ENCODE measurements at regions not wholly inside any gene's neighbourhood (a gene's known extent, or its start where the extent isn't known, plus 50 kb on each side); places are given as distances from the start of the nearest gene placed in this dataset.

GRCh38 chr10:124346831-124347230 is 71.9 kb downstream of the OAT start:
- Histone ChIP-seq H3K9ac (ENCODE audit: low read depth in 1 of 3, low read length in 3 of 3) (no peak overlapping the region), H3K4me1 (ENCODE audit: control insufficient read depth in 3 of 3, insufficient read depth in 3 of 3, low read length in 3 of 3) (no peaks in the 10 kb centered on the region), H3K27ac (ENCODE audit: low read depth, low read length) (no peak overlapping the region), H3K27me3 (ENCODE audit: control insufficient read depth in 3 of 3, insufficient read depth in 3 of 3, low read length in 3 of 3) (no peaks in the 10 kb centered on the region), H3K4me3 (ENCODE audit: low read length in 3 of 3) (no peak overlapping the region), H3K9me3 (ENCODE audit: control insufficient read depth in 3 of 3, low read length in 3 of 3) (no peaks in the 10 kb centered on the region), H3K36me3 (ENCODE audit: control insufficient read depth in 3 of 3, insufficient read depth in 3 of 3, low read length in 3 of 3) (no peaks in the 10 kb centered on the region)

- Histone ChIP-seq H3K9ac (ENCODE audit: low read depth in 1 of 3, low read length in 3 of 3) (no peak overlapping the region), H3K27me3 (ENCODE audit: control insufficient read depth in 3 of 3, insufficient read depth in 3 of 3, low read length in 3 of 3) (no peaks in the 10 kb centered on the region)
Measured at GRCh38 chr10:124345521-124345920, 73.2 kb downstream of the OAT start.

GRCh38 chr10:124344931-124345330 is 73.8 kb downstream of the OAT start:
- H3K27me3 ChIP-seq (ENCODE audit: control insufficient read depth in 3 of 3, insufficient read depth in 3 of 3, low read length in 3 of 3): peaks cover 0 to 4% (median 0%) of the 10 kb centered on the region in 3 donors
- peaks cover 0 to 5% (median 0%) of the 10 kb centered on the region in 3 donors for H3K4me1 ChIP-seq (ENCODE audit: control insufficient read depth in 3 of 3, insufficient read depth in 3 of 3, low read length in 3 of 3)
- no peaks in the 10 kb centered on the region for H3K9me3 ChIP-seq (ENCODE audit: control insufficient read depth in 3 of 3, low read length in 3 of 3)
- no peak overlapping the region for H3K27ac ChIP-seq (ENCODE audit: low read depth, low read length)
- H3K36me3 ChIP-seq (ENCODE audit: control insufficient read depth in 3 of 3, insufficient read depth in 3 of 3, low read length in 3 of 3): no peaks in the 10 kb centered on the region
- H3K4me3 ChIP-seq (ENCODE audit: low read length in 3 of 3): no peak overlapping the region
- no peak overlapping the region for H3K9ac ChIP-seq (ENCODE audit: low read depth in 1 of 3, low read length in 3 of 3)

More at GRCh38 chr10:124345521-124345920, 73.2 kb downstream of the OAT start:
- Histone ChIP-seq H3K9me3 (ENCODE audit: control insufficient read depth in 3 of 3, low read length in 3 of 3) (no peaks in the 10 kb centered on the region), H3K4me1 (ENCODE audit: control insufficient read depth in 3 of 3, insufficient read depth in 3 of 3, low read length in 3 of 3) (peaks cover 0 to 5% (median 0%) of the 10 kb centered on the region in 3 donors), H3K36me3 (ENCODE audit: control insufficient read depth in 3 of 3, insufficient read depth in 3 of 3, low read length in 3 of 3) (no peaks in the 10 kb centered on the region), H3K4me3 (ENCODE audit: low read length in 3 of 3) (no peak overlapping the region), H3K27ac (ENCODE audit: low read depth, low read length) (no peak overlapping the region)

GRCh38 chr10:124344266-124344590 is 74.5 kb downstream of the OAT start:
- no peak overlapping the region for H3K9ac ChIP-seq (ENCODE audit: low read depth in 1 of 3, low read length in 3 of 3)
- no peaks in the 10 kb centered on the region for H3K9me3 ChIP-seq (ENCODE audit: control insufficient read depth in 3 of 3, low read length in 3 of 3)
- no peak overlapping the region for H3K27ac ChIP-seq (ENCODE audit: low read depth, low read length)
- peaks cover 0 to 5% (median 0%) of the 10 kb centered on the region in 3 donors for H3K4me1 ChIP-seq (ENCODE audit: control insufficient read depth in 3 of 3, insufficient read depth in 3 of 3, low read length in 3 of 3)
- H3K4me3 ChIP-seq (ENCODE audit: low read length in 3 of 3): no peak overlapping the region
- H3K36me3 ChIP-seq (ENCODE audit: control insufficient read depth in 3 of 3, insufficient read depth in 3 of 3, low read length in 3 of 3): no peaks in the 10 kb centered on the region
- H3K27me3 ChIP-seq (ENCODE audit: control insufficient read depth in 3 of 3, insufficient read depth in 3 of 3, low read length in 3 of 3): peaks cover 0 to 4% (median 0%) of the 10 kb centered on the region in 3 donors

- Histone ChIP-seq H3K4me3 (ENCODE audit: low read length in 3 of 3) (no peak overlapping the region), H3K27me3 (ENCODE audit: control insufficient read depth in 3 of 3, insufficient read depth in 3 of 3, low read length in 3 of 3) (peaks cover 0 to 4% (median 0%) of the 10 kb centered on the region in 3 donors), H3K9ac (ENCODE audit: low read depth in 1 of 3, low read length in 3 of 3) (no peak overlapping the region), H3K27ac (ENCODE audit: low read depth, low read length) (no peak overlapping the region), H3K4me1 (ENCODE audit: control insufficient read depth in 3 of 3, insufficient read depth in 3 of 3, low read length in 3 of 3) (peaks cover 0 to 5% (median 0%) of the 10 kb centered on the region in 3 donors), H3K9me3 (ENCODE audit: control insufficient read depth in 3 of 3, low read length in 3 of 3) (no peaks in the 10 kb centered on the region), H3K36me3 (ENCODE audit: control insufficient read depth in 3 of 3, insufficient read depth in 3 of 3, low read length in 3 of 3) (no peaks in the 10 kb centered on the region)
Measured at GRCh38 chr10:124343351-124344265, 75.1 kb downstream of the OAT start.

GRCh38 chr10:124342821-124343170 is 75.9 kb downstream of the OAT start:
- Histone ChIP-seq H3K4me3 (ENCODE audit: low read length in 3 of 3) (no peak overlapping the region), H3K4me1 (ENCODE audit: control insufficient read depth in 3 of 3, insufficient read depth in 3 of 3, low read length in 3 of 3) (peaks cover 0 to 5% (median 0%) of the 10 kb centered on the region in 3 donors), H3K9me3 (ENCODE audit: control insufficient read depth in 3 of 3, low read length in 3 of 3) (no peaks in the 10 kb centered on the region), H3K36me3 (ENCODE audit: control insufficient read depth in 3 of 3, insufficient read depth in 3 of 3, low read length in 3 of 3) (no peaks in the 10 kb centered on the region), H3K9ac (ENCODE audit: low read depth in 1 of 3, low read length in 3 of 3) (no peak overlapping the region), H3K27me3 (ENCODE audit: control insufficient read depth in 3 of 3, insufficient read depth in 3 of 3, low read length in 3 of 3) (peaks cover 0 to 4% (median 0%) of the 10 kb centered on the region in 3 donors), H3K27ac (ENCODE audit: low read depth, low read length) (no peak overlapping the region)

- no peaks in the 10 kb centered on the region for H3K36me3 ChIP-seq (ENCODE audit: control insufficient read depth in 3 of 3, insufficient read depth in 3 of 3, low read length in 3 of 3)
- H3K27ac ChIP-seq (ENCODE audit: low read depth, low read length): no peak overlapping the region
- H3K4me3 ChIP-seq (ENCODE audit: low read length in 3 of 3): no peak overlapping the region
- H3K4me1 ChIP-seq (ENCODE audit: control insufficient read depth in 3 of 3, insufficient read depth in 3 of 3, low read length in 3 of 3): peaks cover 0 to 5% (median 0%) of the 10 kb centered on the region in 3 donors
- H3K9me3 ChIP-seq (ENCODE audit: control insufficient read depth in 3 of 3, low read length in 3 of 3): no peaks in the 10 kb centered on the region
- peaks cover 0 to 4% (median 0%) of the 10 kb centered on the region in 3 donors for H3K27me3 ChIP-seq (ENCODE audit: control insufficient read depth in 3 of 3, insufficient read depth in 3 of 3, low read length in 3 of 3)
- H3K9ac ChIP-seq (ENCODE audit: low read depth in 1 of 3, low read length in 3 of 3): no peak overlapping the region
Measured at GRCh38 chr10:124342136-124342820, 76.4 kb downstream of the OAT start.

GRCh38 chr10:124341768-124342135 is 77.0 kb downstream of the OAT start:
- no peak overlapping the region for H3K27ac ChIP-seq (ENCODE audit: low read depth, low read length)
- no peaks in the 10 kb centered on the region for H3K9me3 ChIP-seq (ENCODE audit: control insufficient read depth in 3 of 3, low read length in 3 of 3)
- H3K4me1 ChIP-seq (ENCODE audit: control insufficient read depth in 3 of 3, insufficient read depth in 3 of 3, low read length in 3 of 3): peaks cover 0 to 5% (median 0%) of the 10 kb centered on the region in 3 donors
- H3K27me3 ChIP-seq (ENCODE audit: control insufficient read depth in 3 of 3, insufficient read depth in 3 of 3, low read length in 3 of 3): peaks cover 0 to 4% (median 0%) of the 10 kb centered on the region in 3 donors
- no peak overlapping the region for H3K9ac ChIP-seq (ENCODE audit: low read depth in 1 of 3, low read length in 3 of 3)
- H3K4me3 ChIP-seq (ENCODE audit: low read length in 3 of 3): no peak overlapping the region
- H3K36me3 ChIP-seq (ENCODE audit: control insufficient read depth in 3 of 3, insufficient read depth in 3 of 3, low read length in 3 of 3): no peaks in the 10 kb centered on the region

GRCh38 chr10:124340033-124340760 is 78.5 kb downstream of the OAT start:
- Histone ChIP-seq H3K4me1 (ENCODE audit: control insufficient read depth in 3 of 3, insufficient read depth in 3 of 3, low read length in 3 of 3) (peaks cover 0 to 5% (median 0%) of the 10 kb centered on the region in 3 donors), H3K9me3 (ENCODE audit: control insufficient read depth in 3 of 3, low read length in 3 of 3) (no peaks in the 10 kb centered on the region), H3K27me3 (ENCODE audit: control insufficient read depth in 3 of 3, insufficient read depth in 3 of 3, low read length in 3 of 3) (peaks cover 0 to 4% (median 0%) of the 10 kb centered on the region in 3 donors), H3K9ac (ENCODE audit: low read depth in 1 of 3, low read length in 3 of 3) (no peak overlapping the region), H3K4me3 (ENCODE audit: low read length in 3 of 3) (no peak overlapping the region), H3K27ac (ENCODE audit: low read depth, low read length) (no peak overlapping the region), H3K36me3 (ENCODE audit: control insufficient read depth in 3 of 3, insufficient read depth in 3 of 3, low read length in 3 of 3) (no peaks in the 10 kb centered on the region)
